DND-41 (cell line): ENCODE measurements at regions not wholly inside any gene's neighbourhood (a gene's known extent, or its start where the extent isn't known, plus 50 kb on each side); places are given as distances from the start of the nearest gene placed in this dataset.

Experiments
- CTCF ChIP-seq: IDR thresholded peaks from 2 replicates; pipeline ENCODE4 v1.5.1; 2012; ENCODE audit warnings: borderline replicate concordance, low read length, moderate library complexity, mild to moderate bottlenecking; ENCODE audit not compliant: poor library complexity, severe bottlenecking; ENCODE audit errors: extremely low read depth
- EZH2 ChIP-seq: IDR thresholded peaks from 3 replicates; pipeline ENCODE4 v1.6.1; 2012; ENCODE audit warnings: borderline replicate concordance, low read depth, mild to moderate bottlenecking, moderate library complexity, low read length, inconsistent platforms; ENCODE audit not compliant: severe bottlenecking

GRCh38 chr11:116211147-116211546, 561.6 kb downstream of the BUD13 start:
- TF ChIP-seq CTCF (no peak), EZH2 (no peak)
